ENCODE measurements at regions not wholly inside any gene's neighbourhood (a gene's known extent, or its start where the extent isn't known, plus 50 kb on each side); places are given as distances from the start of the nearest gene placed in this dataset.

DNA sequence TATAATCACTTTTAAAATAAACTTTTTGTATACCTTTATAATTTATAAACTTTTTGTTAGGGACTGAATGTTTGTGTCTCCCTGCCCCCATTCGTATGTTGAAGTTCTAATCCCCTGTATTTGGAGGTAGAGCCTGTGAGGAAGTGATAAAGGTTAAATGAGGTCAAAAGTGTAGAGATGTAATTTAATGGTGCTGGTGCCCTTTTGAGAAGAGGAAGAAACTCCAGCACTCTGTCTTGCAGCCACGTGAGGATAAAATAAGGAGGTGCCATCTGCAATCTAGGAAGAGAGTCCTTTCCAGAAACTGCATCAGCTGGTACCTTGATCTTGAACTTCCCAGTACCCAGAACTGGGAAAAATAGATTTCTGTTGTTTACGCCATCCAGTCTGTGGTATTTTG lies 106.1 kb upstream of the RGMA start:
- no peak for DNase-seq (ENCODE audit: low spot score)

DNA sequence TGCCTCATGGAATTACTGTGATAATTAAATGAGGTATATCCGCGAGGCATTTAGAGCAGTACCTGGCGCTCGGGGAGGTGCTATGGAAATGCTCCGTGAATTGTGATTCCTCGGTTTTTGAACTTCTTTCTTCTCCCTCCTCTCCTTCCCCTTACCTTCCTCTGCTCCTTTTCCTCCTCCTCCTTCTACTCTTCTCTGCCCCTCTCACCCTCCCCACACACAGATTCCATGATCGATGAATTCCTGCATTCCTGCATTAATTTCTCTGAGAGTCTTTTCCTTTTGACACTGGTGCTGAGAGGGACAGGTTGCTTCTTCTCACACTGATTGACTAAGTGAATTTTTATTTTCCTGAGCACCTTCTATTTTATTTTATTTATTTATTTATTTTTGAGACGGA lies 101.2 kb upstream of the RGMA start:
- no peak for DNase-seq (ENCODE audit: low spot score)

DNA sequence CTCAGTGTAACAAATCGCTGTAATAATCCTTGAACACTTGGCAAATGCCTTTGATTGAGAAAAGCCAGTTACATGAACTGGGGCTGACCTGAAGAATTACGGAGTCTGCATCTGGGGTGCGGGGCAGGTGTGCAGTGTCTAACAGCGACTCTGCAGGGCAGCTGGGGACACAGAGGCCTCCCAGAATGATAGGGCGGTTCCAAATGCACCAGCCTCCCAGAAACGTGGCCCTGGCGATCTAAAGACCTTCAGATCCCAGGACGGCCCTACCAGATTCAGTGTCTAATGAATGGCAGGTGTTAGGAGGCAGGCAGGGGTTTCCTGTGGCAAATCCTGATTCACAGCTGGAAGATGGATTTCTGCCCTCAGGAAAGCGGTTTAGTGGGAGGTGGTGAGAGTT lies 100.5 kb upstream of the RGMA start:
- DNase-seq (ENCODE audit: low spot score) = no peak

DNA sequence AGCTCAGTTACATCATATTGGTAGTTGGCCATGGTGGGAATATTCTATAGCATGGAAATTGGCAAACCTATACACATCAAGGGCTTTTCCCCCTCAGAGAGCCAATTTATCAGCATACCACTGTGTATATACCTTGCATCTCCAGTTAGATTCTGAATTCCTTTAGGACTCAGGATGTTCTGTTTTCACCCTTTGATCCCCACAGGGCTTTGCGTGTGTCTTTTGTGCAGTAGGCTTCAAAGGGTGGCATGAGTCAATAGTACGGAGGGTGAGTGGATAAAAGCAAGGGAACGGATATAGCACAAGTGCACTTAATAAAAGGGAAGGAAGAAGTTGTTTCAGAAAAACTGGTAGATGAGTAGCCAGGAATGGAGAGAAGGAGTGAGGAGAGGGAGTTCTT lies 99.2 kb upstream of the RGMA start:
- no peak for DNase-seq (ENCODE audit: low spot score)

DNA sequence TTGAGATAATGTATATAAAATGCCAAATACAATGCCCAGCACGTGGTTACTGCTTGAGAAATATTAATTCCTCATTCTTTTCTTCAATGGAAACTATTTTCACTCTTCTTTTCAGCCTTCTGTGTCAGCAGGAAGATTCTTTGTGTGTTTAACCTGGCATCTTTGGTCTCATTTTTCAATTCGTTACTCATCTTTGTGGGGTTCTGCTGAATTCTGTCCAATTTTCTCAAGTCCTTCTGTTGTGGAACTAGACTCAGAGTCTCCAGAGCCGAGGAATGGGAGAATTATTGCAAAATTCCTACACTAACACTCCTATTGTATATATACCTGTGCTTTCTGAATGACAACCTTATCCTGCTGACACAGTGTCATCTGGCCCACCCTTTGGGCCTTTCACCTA lies 96.8 kb upstream of the RGMA start:
- DNase-seq (ENCODE audit: low spot score) = no peak

DNA sequence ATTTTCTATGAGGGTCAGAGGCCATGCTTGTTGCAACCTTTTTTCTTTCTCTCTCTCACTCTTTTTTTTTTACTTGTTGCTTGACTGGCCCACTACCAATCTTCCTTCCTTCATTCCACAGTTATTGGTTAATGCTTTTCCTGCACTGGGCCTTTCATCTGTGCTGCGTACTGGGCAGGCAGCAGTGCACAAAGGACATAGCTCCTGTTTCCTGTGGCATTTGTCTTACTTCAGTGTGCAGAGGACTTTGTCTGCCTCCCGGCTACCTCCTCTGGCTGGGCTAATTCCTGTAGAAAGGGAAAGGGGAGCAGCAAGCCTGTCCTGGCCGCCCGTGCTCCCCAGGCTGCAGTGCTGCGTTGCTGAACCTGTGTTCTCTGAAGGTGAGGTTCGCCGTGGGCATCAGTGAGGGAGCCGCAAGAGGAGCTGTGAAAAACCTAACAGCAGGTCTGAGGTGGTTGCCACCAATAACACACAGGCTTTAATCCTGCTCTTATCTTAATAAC lies 93.7 kb upstream of the RGMA start:
- no peak for DNase-seq (ENCODE audit: low spot score)

DNA sequence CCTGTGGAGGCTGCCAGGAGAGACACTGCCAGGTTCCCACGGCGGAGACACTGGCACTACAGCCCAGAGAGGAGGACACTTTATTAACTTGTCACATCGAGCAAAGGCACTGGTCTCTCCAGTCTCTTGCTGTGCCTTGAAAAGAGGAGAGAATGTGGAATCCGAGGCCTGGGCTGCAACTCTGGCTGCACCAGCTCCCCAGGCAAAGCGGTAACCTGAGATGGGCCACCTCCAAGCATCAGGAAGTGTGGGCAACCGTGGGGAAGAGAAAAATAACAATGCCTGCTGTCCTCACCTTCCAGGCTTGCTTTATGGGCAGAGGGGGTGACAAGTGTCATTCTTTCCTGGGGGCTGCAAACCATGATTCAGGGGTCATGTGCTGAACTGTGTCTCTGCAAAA lies 91.6 kb upstream of the RGMA start:
- DNase-seq (ENCODE audit: low spot score) = no peak

DNA sequence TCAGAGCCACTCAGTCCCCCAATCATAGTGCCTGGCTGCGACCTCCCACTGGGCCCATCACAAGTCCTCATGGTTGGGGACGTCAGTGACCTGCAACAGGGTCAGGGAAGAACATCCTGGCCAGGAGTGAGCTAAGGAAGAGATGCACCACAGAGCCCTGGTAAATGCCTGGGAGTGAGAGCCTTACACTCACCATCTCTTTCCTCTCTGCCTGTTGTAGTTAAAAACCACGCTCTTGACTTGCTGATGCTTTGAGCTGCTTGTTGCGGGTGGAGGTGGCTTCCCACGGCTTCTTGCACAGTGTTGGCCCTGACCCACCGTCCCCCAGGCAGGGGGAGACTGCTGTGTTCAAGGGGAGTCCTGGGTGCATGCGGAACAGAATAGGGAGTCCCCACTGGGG lies 91.1 kb upstream of the RGMA start:
- DNase-seq (ENCODE audit: low spot score) = no peak

DNA sequence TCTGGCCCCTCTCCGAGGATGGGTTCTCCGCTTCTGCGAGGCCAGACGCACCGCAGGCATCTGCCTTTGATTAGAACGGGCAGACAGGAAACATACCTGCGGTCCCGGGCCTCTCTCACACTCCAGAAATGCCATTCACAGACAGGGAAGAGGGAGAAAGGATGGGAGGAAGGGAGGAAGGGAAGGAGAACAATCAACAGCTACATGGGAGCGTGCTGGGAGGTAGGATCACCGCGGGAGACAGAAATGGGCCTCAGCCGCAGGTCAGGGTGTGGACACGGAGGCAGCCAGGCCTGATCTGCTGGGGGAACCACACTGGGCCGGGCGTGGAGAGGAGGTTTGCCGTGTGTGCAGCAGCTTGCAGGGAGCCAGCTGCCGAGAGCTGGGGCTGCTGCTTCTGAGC lies 90.7 kb upstream of the RGMA start:
- no peak for DNase-seq (ENCODE audit: low spot score)

DNA sequence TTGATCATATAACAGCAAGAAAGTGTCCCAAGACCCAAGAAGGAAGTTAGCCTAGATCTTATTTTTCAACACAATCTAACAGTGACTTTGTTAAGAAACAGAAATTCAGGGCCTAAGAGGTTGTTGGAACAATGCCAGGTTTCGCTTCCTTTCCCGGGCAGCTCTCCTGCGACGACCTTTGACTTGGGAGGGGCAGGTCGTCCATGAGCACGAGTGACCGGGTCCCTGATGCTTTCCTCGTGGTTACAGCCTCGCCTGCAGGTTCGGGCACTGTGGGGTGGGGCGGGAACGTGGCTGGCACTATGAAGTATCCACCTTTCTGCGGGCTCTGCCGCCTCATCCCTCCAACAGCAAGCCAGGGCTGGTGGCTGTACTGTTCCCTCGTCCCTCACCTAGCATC lies 90.1 kb upstream of the RGMA start:
- no peak for DNase-seq (ENCODE audit: low spot score)

DNA sequence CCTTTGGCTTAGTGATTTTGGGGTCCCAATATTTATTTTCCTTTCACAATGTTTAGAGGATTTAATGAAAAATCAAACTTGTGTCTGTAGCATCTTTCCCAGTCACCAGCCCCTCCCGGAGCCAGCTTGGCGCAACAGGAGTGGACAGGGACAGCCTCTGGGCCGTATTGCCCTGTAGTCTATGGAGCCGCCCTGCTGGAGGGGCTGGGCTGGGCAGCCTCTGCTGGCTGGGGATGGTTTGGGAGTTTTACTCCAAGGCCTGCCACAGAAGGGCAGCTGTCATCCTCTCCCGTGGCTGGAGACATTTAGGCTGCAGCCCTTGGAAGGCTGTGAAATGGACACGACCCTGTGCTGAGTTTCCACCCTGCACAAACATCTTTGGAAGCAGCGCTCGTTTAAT lies 89.4 kb upstream of the RGMA start:
- no peak for DNase-seq (ENCODE audit: low spot score)

DNA sequence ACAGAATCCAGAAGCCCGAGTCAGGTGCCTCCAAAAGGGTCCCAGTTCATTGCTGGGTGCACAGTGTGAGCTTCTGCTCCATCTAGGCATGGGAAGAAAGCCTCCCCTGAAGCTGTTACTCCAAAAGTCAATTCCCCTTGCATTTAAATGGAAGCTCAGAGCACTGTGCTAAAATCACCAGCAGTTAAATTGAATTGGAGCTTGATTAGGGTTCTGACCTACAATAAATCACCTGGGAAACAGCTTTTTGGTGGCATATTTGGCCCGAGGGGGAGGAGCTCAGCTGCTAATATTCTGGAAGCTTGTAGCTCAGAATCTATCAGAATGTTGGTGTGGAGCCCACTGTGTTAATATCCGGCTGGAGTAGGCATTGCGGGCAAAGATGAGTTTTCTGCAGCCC lies 87.1 kb upstream of the RGMA start:
- no peak for DNase-seq (ENCODE audit: low spot score)

DNA sequence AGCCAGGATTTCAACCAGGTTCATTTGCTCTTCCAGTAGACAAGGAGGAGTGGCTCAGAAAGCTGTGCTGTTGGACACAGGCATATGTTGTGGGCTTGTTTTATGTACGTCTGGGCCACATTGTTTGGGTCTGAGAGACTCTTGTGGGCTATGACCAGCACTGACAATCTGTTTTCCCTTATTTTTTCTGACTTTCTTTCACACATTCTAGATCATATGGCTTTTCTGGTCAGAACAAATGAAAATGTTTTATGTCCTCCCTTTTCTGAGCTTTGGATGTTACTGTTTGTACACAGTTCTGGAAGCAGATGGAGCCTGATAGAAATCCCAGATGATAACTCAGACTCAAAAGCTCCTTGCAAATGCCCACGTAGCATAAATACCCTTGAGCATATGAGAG lies 85.8 kb upstream of the RGMA start:
- DNase-seq (ENCODE audit: low spot score) = no peak

DNA sequence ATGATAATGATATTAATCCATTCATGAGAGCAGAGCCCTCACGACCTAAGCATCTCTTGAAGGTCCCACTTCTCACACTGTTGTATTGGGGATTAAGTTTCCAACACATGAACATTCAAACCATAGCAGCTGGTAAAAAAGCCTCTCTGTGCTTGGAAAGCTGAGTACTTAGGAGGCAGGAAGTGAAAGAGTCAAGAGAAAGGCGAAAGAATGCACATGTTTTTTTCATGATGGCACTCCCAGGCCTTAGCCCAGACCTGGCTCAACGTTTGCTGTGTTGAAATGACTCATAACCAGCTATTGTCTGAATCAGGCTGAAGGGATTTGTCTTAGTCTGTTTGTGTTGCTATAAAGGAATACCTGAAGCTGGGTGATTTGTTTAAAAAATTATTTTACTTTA lies 84.4 kb upstream of the RGMA start:
- DNase-seq (ENCODE audit: low spot score) = peak; percentile 8

DNA sequence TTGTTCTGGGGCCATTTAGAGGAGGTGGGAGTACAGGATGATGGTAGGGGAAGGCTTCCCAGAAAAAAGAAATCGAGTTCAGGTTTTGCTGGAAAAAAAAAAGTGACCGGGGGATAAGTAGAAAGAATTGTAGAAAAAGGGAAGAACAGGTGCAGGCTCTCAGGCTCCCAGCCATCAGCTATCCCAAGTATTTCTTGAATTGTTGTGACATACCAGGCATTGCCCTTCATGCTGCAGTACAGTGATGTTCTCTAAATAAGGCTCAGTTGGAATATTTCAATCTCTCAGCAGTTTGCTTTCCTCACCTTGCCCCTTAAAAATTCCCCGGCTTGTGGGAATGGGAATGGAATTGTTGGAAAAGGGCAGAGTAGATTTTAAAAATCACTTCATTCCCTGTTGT lies 82.5 kb upstream of the RGMA start:
- no peak for DNase-seq (ENCODE audit: low spot score)

DNA sequence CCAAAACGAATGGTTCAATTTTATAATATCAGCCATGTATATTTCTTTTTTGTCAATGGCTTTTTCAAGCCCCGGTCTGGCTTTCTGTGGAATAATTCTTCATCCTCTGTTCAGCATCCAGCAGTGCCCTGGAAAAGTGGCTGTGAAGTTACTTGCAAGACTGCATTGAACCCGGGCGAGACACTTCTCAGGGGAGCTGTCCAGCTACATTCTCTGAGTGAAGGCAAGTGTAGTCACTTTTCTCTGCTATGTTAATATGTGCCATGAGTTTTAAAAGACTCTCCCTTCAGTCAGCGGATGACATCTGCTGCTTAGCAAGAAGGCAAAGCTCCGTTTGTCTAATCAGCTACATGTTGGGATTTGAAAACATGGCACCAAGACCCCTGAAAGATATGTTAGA lies 81.3 kb upstream of the RGMA start:
- DNase-seq (ENCODE audit: low spot score) = no peak

DNA sequence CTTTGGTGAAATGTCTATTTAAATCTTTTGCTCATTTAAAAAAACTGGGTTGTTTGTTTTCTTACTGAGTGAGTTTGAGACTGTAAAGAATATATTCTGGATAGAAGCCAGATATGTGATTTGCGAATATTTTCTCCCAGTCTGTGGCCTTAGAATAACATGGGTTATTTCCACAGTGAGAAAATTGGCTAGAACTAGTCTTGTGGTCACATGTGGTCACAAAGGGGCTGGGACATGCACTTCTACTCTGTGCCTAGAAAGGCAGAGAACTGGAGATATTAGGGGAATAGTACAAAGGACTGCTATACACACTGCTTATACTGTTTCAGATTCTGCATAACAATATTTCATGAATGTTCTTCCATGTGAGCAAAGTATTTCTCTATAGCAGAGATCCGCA lies 79.9 kb upstream of the RGMA start:
- no peak for DNase-seq (ENCODE audit: low spot score)

DNA sequence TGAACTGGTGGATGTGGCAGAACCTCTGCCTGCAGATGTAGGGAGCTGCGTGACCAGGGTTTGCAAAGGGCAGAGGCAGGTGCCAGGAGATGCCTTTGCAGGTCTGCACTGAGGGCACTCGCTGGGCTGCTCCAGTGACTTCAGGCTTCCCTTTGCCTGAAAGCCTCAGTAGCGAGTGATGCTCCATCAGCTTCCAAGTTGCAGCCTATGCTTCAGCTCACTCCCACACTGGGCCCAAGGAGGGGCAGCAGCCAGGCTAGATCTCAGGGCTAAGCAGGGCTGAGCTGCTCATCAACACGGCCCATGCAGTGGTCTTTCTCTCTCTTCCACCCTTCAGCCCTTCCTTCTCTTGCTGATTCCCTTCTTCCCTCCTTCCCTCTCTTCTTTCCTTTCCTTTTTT lies 78.3 kb upstream of the RGMA start:
- no peak for DNase-seq (ENCODE audit: low spot score)

DNA sequence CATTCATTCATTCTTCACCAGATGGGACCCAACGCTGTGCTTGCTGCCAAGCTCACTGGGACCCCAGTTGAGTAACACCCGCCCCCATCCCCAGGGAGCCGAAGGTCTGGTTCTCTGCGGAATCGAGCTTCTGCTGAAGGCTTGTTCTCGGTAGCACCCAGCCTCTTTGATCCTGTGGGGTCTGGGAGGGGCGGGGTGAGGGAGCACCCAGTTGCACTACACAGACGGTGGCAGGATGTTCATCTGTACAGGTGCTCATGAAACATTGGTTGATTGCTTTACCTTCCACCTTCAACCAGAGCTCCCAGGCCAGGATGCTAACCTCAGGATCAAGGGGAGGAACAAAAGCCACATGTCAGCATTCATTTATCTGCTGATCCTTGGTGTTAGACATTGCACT lies 77.7 kb upstream of the RGMA start:
- DNase-seq (ENCODE audit: low spot score) = no peak

DNA sequence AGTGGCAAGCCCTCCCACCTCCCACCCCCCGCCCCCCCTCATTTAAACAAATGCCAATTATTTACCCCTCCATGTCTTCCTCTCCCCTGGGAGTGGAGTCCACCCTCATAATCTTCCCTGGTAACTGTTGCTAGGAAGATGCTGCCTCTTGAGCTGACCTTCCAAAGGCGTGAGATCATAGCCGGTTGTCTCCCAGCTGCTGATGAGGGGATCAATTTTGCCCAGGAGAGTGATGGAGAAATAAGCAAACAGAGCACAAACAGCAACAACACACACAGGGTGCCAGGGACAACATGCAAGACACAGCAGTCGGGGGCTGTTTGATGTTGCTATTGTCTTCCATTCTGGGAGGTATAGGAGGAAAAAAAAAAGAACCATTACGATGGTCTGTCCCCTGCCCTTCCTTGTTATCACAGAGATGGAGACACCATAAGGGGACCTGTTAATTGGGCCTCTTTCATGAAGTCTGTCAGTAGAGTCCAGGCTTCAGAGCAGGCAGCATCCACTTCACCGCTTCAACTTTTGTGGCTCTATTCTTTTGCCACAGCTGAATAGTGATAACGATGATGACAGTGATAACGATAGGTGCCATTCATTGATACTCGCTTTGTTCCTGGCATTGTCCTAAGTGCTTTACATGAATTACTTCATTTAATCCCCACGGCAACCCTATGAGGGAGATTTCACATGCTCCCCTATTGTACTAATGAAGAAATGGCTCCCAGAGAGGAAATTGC lies 76.9 kb upstream of the RGMA start:
- no peak for DNase-seq (ENCODE audit: low spot score)

DNA sequence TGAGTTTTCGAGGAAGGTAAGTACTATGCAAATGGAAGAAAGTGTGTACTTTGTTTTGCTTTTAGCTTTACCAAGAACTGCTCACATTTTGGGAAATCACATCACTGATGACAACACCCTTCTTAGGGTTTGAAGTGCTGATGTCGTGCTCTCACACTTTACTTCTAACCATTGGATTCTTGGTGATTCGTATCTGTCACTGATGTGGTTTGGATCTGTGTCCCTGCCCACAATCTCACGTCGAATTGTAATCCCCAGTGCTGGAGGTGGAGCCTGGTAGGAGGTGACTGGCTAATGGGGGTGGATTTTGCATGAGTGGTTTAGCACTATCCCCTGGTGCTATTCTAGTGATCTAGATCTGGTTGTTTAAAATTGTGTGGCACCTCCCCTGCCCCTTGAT lies 75.4 kb upstream of the RGMA start:
- peak; percentile 36 for DNase-seq (ENCODE audit: low spot score)

DNA sequence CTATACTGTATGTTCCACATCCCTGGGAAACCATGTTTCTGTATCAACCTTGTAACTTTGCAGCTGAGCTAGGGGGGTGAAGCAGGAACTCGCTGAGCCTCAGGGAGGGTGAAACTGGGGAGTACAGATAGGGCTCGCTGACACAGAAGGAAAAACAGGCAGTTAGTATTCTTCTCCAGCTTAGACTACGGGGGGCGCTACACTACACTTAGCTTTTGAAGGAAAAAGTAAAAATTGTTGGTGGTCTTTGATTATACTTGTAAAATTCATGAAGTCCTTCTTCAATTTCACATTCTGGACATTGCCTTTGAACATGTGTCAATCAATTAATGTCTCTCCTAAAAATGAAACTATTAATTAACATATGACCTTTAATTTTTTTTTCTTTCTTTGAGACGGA lies 73.5 kb upstream of the RGMA start:
- DNase-seq (ENCODE audit: low spot score) = no peak

DNA sequence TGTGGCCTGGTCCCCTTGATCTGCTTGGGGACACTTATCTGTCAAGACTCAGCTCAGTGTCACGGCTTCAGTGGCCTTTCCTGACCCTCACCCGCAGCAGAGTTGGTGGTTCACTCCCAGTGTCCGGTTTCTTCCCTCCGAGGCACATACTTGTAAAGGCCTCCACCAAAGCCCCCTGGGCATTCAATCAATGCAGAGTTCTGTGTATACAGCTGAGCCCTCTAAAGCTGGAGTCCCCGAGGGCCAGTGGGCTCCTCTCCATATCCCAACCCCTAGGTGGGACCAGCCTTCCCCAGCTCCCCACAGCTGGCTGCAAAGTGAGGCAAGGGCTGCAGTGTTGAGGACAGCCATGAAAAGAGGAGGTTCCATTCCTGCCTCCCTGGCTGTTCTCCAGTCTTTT lies 70.9 kb upstream of the RGMA start:
- DNase-seq (ENCODE audit: low spot score) = no peak

DNA sequence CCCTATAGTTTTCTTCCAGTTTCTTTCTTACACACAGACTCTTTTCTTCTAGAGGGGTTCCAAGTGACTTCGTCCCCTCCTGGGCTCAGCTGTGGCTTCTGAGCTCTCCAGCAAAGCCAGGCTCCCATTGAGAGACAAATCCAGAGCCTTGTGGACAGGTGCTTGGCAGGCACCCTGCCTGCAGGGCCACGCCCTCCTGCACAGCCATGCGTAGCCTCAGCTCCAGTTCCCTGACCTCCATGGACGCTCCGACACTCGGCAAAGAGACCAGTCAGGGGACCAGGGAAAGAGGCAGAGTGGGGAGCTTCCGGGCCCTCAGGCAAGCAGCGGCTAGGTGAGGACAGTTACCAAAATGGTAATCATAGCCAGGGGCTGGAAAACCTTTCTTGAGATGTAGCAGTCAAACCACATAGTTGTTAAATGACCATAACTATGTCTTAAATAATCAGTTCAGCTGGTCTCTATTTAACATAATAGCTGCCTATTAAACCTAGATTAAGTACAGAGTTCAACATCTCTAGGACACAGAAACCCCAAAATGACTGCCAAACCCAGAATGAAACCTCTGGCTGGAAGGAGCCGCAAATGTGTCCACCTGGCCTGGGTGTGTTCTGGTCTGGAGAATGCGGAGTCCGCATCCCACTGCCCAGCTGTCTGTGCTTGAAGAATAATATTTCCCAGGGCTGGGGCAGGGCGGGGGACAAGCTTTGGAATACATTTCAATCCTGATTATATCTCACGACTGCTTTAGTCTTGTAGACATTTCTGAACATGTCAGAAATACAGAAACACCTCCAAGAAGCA lies 69.3 kb upstream of the RGMA start:
- no peak for DNase-seq (ENCODE audit: low spot score)

All from activated CD4-positive, alpha-beta T cell treated with anti-CD3 and anti-CD28 coated beads, Interleukin-2, Interleukin-4, amounts not matched to agents 100 ng/mL and 50 ng/mL, durations not matched to agents 16 hours and 8 hours (primary cell).